OCI-LY7 (cell line): ENCODE measurements at regions not wholly inside any gene's neighbourhood (a gene's known extent, or its start where the extent isn't known, plus 50 kb on each side); places are given as distances from the start of the nearest gene placed in this dataset.

Source experiments
- EZH2phosphoT487 ChIP-seq: fragments of 200-600 bp; sonication (generic); IDR thresholded peaks from 2 replicates; pipeline ENCODE4 v1.6.1; 2018; ENCODE audit warnings: low read depth, borderline replicate concordance, mild to moderate bottlenecking, mixed run types, antibody characterized with exemption, low read length, moderate library complexity, mixed read lengths
- TF ChIP-seq, protein P1 (sequence below): fragments of 200-600 bp; sonication (generic); conservative IDR thresholded peaks from 2 replicates; pipeline ENCODE4 v1.5.1; 2014; ENCODE audit warnings: mild to moderate bottlenecking, antibody characterized with exemption, low read length, moderate library complexity, mixed read lengths

DNA sequence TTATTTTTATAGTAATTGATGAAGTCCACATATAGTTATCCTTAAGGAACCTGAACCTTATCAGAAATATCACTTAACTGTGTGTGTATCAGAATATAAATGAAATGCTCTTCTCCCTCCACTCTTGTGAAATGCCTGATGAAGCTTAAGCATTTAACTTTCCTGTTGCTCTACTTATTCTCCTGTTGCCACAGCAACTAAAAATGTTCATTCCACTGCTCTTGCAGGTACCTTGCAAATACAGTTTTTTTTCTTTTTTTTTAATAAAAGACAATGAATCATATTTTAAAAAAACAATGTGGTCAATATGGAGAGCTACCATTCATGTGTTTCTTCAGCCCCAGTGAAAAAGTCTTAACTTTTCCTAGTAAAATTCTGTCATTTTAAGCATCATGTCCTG, 210.3 kb downstream of the RFPL4B start:
- TF ChIP-seq, protein P1, sequence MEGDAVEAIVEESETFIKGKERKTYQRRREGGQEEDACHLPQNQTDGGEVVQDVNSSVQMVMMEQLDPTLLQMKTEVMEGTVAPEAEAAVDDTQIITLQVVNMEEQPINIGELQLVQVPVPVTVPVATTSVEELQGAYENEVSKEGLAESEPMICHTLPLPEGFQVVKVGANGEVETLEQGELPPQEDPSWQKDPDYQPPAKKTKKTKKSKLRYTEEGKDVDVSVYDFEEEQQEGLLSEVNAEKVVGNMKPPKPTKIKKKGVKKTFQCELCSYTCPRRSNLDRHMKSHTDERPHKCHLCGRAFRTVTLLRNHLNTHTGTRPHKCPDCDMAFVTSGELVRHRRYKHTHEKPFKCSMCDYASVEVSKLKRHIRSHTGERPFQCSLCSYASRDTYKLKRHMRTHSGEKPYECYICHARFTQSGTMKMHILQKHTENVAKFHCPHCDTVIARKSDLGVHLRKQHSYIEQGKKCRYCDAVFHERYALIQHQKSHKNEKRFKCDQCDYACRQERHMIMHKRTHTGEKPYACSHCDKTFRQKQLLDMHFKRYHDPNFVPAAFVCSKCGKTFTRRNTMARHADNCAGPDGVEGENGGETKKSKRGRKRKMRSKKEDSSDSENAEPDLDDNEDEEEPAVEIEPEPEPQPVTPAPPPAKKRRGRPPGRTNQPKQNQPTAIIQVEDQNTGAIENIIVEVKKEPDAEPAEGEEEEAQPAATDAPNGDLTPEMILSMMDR = no peak
- TF ChIP-seq EZH2phosphoT487 = no peak
